Mesodermal cell (in vitro differentiated cells): ENCODE measurements at regions not wholly inside any gene's neighbourhood (a gene's known extent, or its start where the extent isn't known, plus 50 kb on each side); places are given as distances from the start of the nearest gene placed in this dataset.
A peak's percentile ranks its signal among the peaks of the same experiment; 100 is the strongest.

Source experiments
- H3K27ac ChIP-seq: 2 replicates; pipeline ENCODE4 v1.7.0; 2013; ENCODE audit warnings: mild to moderate bottlenecking, low read depth, low read length, moderate library complexity; ENCODE audit not compliant: severe bottlenecking
- H3K36me3 ChIP-seq: 2 replicates; pipeline ENCODE4 v1.7.1; 2013; ENCODE audit warnings: mild to moderate bottlenecking, low read length, moderate library complexity; ENCODE audit not compliant: control insufficient read depth, insufficient read depth
- H3K4me1 ChIP-seq: one replicate; pipeline ENCODE4 v1.7.1; 2013; ENCODE audit warnings: mild to moderate bottlenecking, low read length; ENCODE audit not compliant: insufficient read depth, control insufficient read depth, poor library complexity, severe bottlenecking
- H3K4me3 ChIP-seq: 2 replicates; pipeline ENCODE4 v1.7.0; 2013; ENCODE audit warnings: low read length, control low read depth, mild to moderate bottlenecking; ENCODE audit not compliant: insufficient read depth, poor library complexity, severe bottlenecking; ENCODE audit errors: extremely low read depth
- H3K9me3 ChIP-seq: 2 replicates; pipeline ENCODE4 v1.7.1; 2013; ENCODE audit warnings: mild to moderate bottlenecking, low read length, moderate library complexity; ENCODE audit not compliant: control insufficient read depth
- WGBS, 2 experiments: methylation state at CpG; one replicate each; pipeline ENCODE4 v1.1.5; 2013; ENCODE audit warnings: missing lambda C conversion rate in 2 of 2; ENCODE audit not compliant: insufficient coverage in 2 of 2; 5-methylcytosine and 5-hydroxymethylcytosine counted together

DNA sequence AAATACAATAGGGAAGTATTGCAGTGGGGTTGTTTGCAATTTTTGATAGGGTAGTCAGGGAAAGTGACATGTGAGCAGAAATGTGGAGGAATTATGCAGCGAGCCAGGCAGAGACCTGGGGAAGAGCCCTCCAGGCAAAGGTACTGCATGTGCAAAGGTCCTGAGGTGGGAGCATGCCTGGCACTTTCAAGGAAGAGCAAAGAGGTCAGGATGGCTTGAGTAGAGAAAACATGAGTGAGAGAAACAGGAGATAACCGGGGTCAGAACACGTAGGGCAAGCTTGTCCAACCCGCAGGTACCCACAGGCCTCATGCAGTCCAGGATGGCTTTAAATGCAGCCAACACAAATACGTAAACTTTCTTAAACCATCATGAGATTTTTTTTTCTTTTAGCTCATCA, 71.0 kb downstream of the COQ2 start:
- H3K4me3 ChIP-seq, result no peak overlapping the region
- H3K9me3 ChIP-seq, result peaks cover 13% of the 10 kb centered on the region
- WGBS, 2 experiments, result 86 to 88% methylated on average over 4 to 5 of the region's 5 CpGs
- H3K27ac ChIP-seq, result no peak overlapping the region
- H3K4me1 ChIP-seq, result no peaks in the 10 kb centered on the region
- H3K36me3 ChIP-seq, result no peaks in the 10 kb centered on the region

DNA sequence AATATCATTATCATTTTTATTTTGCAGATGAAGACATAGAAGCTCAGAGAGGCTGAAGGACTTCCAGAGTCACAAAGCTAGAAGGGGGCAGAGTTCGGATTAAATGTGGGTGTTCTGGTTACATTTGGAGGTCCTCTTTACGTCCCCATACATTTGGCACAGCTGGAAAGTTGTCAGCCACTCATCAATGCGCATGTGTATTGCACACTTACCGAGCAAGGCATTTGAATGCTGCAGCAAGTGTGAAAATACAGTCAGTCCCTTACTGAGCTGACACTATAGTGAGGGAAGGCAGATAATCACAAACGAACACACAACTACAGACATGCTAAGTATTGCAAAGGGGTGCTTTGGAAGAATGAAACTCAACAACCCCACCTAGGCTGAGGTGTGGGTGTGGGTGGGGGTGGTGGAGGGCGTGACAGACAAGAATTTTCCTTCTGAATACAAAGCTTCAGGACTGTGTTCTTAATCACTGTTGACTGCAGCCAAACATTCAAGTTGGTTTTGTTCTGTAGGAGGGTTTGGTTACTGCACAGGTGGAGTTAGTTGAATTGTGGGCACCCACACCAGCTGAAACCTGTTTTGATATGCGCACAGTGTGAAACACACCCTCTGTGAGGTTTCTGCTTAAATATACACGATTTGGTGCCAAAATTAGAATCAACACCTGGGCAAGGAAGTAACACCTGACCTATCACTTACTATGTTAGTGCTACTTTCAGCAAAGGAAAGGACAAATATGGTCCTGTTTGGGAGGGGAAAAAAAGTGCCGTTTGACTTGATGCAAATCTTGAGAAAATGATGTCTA, 72.4 kb downstream of the COQ2 start:
- 78 to 79% methylated on average over 3 to 7 of the region's 9 CpGs for WGBS, 2 experiments
- Histone ChIP-seq H3K4me3 (no peak overlapping the region), H3K4me1 (peaks cover 4% of the 10 kb centered on the region), H3K27ac (no peak overlapping the region), H3K9me3 (peaks cover 19% of the 10 kb centered on the region), H3K36me3 (no peaks in the 10 kb centered on the region)

- peaks cover 6% of the 10 kb centered on the region for H3K4me1 ChIP-seq
- no peaks in the 10 kb centered on the region for H3K36me3 ChIP-seq
- H3K4me3 ChIP-seq, result no peak overlapping the region
- WGBS, 2 experiments, result 47 to 79% methylated on average over 3 to 4 of the region's 4 CpGs
- peaks cover 30% of the 10 kb centered on the region for H3K9me3 ChIP-seq
- no peak overlapping the region for H3K27ac ChIP-seq
Measured at GRCh38 chr4:83209419-83209818, 75.2 kb downstream of the COQ2 start.

DNA sequence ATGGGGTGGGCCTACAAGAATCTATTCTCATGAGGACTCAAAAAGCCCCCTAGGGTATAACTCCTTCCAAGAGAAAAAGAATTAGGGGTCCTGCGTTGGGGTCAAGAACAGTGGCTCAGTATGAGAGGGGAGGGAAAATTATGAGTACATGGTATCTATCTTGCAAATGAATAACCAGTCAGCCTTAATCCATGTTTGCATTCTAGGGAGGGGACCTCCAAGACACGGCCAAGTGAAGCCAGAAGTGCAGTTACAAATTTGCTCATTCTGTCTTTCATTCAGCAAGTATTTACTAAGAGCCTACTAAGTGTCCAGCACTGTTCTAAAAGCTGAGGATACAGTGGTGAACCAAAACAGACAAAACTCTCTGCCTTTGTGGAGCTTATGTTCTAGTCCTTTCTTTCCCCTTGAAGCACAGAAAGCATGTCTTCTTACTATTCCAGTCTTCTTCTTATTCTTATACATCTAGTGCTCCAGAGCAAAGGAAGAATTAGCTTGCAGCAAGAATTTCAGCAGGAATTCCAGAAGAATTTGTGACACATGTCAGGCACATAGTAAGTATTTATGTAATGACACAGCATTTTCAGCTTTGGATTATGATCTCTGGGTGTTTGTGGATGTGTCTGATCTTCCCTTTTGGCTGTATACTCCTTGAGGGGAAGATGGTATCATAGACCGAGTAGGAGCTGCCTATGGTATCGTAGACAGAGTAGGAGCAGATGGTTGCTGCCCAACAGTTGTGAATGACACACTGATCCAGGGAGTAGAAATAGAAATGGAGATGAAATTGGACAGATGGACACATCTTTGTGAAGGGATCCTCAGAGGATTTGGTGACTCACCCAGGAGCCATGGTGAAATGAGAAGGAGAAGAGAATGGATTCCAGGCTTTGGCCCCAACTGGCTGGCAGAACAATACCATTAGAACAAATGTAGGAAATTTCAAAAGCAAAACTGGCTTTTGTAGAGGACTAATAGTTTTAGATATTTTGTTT, 75.9 kb downstream of the COQ2 start:
- peaks cover 30% of the 10 kb centered on the region for H3K9me3 ChIP-seq
- no peak overlapping the region for H3K4me3 ChIP-seq
- peaks cover 6% of the 10 kb centered on the region for H3K4me1 ChIP-seq
- peak overlapping the region; percentile 85 for H3K27ac ChIP-seq
- 81 to 89% methylated on average over 2 to 3 of the region's 4 CpGs for WGBS, 2 experiments
- H3K36me3 ChIP-seq, result no peaks in the 10 kb centered on the region

- Histone ChIP-seq H3K27ac (peak overlapping the region; percentile 85), H3K4me1 (peaks cover 6% of the 10 kb centered on the region), H3K36me3 (no peaks in the 10 kb centered on the region), H3K9me3 (peaks cover 30% of the 10 kb centered on the region), H3K4me3 (no peak overlapping the region)
- WGBS, 2 experiments, result 85 to 88% methylated on average over 4 of the region's 6 CpGs
Measured at GRCh38 chr4:83207497-83208101, 77.0 kb downstream of the COQ2 start.

DNA sequence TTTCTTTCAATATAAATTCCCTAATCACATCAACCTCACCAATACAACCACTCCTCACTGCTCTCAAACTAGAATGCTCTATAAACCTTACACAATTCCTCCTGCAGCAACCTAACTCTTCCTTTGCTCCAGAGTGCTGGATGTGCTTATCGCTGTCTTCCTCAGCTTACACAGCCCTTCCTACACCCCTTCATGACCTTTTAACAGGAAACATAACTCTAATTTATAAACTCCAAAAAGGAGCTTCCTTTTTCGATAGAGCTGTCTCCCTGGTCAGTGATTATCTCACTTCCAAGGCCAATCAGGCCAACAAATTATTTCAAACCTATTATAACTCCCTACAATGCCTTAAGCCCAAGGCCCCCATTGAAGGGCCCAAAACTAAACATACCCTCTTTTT, 78.8 kb downstream of the COQ2 start:
- peaks cover 6% of the 10 kb centered on the region for H3K4me1 ChIP-seq
- WGBS, 2 experiments, result 44 to 50% methylated on average over 2 of the region's 2 CpGs
- H3K4me3 ChIP-seq, result no peak overlapping the region
- no peak overlapping the region for H3K27ac ChIP-seq
- H3K9me3 ChIP-seq, result peaks cover 30% of the 10 kb centered on the region
- H3K36me3 ChIP-seq, result no peaks in the 10 kb centered on the region

DNA sequence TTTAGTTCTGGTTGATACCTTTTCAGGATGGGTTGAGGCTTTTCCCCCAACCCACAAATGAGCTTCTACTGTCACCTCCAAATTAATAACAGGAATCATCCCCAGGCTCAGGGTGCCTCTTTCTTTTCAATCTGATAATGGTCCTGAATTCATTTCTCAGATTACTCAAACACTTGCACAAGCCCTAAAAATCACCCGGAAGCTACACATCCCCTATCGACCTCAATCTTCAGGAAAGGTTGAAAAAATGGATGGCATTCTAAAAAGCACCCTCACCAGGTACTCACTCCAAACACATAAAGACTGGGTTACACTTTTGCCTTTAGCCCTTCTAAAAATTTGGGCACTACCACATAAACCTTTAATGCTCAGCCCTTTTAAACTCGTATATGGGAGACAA, 79.9 kb downstream of the COQ2 start:
- peaks cover 6% of the 10 kb centered on the region for H3K4me1 ChIP-seq
- H3K9me3 ChIP-seq, result peaks cover 28% of the 10 kb centered on the region
- WGBS, 2 experiments, result 22 to 28% methylated on average over 3 of the region's 3 CpGs
- H3K27ac ChIP-seq, result no peak overlapping the region
- no peaks in the 10 kb centered on the region for H3K36me3 ChIP-seq
- H3K4me3 ChIP-seq, result no peak overlapping the region

DNA sequence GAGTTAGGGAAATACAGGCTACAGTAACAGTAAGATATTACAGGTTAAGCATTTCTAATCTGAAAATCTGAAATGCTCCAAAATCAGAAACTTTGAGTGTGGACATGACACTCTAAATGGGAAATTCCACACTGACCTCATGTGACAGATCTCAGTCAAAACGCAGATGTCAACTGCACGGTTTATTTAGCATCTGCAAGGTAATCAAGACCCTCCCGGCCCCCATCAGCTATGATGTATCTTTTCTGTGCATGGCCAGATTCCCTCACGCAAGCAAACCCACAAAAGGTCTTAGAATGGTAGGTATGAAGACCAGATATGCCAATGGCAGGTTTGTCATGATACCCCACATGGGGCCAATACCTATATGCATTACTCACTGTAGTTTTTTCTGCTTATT, 82.8 kb downstream of the COQ2 start:
- H3K4me3 ChIP-seq, result no peak overlapping the region
- H3K4me1 ChIP-seq, result no peaks in the 10 kb centered on the region
- no peak overlapping the region for H3K27ac ChIP-seq
- no peaks in the 10 kb centered on the region for H3K36me3 ChIP-seq
- H3K9me3 ChIP-seq, result peaks cover 6% of the 10 kb centered on the region
- WGBS, 2 experiments, result 73 to 100% methylated on average over 2 to 3 of the region's 4 CpGs

DNA sequence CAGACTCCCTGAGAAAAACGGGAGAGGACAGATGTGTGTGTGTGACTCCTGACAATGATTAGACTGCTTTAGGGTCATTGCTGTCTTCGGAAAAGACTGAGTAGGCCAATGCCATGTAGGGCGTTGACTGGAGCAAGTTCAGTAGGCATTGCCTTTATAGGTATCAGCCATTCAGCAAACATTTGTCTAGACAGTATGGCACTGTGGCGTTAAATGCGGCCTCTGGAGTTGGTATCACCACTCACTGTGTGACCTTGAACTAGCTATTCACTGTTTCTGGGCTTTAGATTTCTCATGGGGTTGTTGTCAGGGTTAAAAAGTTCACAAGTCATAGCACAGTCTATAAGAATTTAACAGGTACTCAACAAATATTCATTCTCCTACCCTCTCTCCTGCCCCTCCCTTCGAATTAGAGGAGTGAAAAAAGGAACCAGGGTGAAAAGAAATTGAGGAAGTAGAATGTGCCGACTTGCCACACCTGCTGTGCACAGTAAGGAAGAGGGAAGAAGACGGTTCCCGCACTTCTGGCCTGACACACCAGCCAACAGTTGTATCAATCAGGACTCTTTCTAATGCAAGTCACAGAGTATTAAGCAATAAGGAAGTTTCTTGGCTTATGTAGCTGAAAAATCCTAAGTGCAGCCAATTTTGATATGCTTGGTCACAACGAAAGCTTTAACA, 83.2 kb upstream of the PLAC8 start:
- WGBS, 2 experiments, result 84 to 90% methylated on average over 4 to 9 of the region's 10 CpGs
- H3K36me3 ChIP-seq, result no peaks in the 10 kb centered on the region
- H3K4me1 ChIP-seq, result no peaks in the 10 kb centered on the region
- H3K4me3 ChIP-seq, result no peak overlapping the region
- no peak overlapping the region for H3K27ac ChIP-seq
- H3K9me3 ChIP-seq, result no peaks in the 10 kb centered on the region

- Histone ChIP-seq H3K9me3 (no peaks in the 10 kb centered on the region), H3K4me3 (no peak overlapping the region), H3K4me1 (no peaks in the 10 kb centered on the region), H3K27ac (no peak overlapping the region), H3K36me3 (no peaks in the 10 kb centered on the region)
- WGBS, 2 experiments, result 83 to 100% methylated on average over 2 of the region's 2 CpGs
Measured at GRCh38 chr4:83196921-83197320, 82.4 kb upstream of the PLAC8 start.
